ENCODE measurements at regions not wholly inside any gene's neighbourhood (a gene's known extent, or its start where the extent isn't known, plus 50 kb on each side); places are given as distances from the start of the nearest gene placed in this dataset.

- DNase-seq (ENCODE audit: missing footprints) (no peak), ATAC-seq (no peak)
- intact Hi-C loops (cut with DNase I): no loop called here
Observed at GRCh38 chr5:117497601-117498000, 923.0 kb upstream of the SEMA6A start.

- intact Hi-C loops (cut with DNase I): no loop called here
- no peak for ATAC-seq
- no peak for DNase-seq (ENCODE audit: missing footprints)
Observed at GRCh38 chr5:117496801-117497200, 922.2 kb upstream of the SEMA6A start.

GRCh38 chr5:117494188-117494587 lies 919.6 kb upstream of the SEMA6A start:
- no peak for ATAC-seq
- DNase-seq (ENCODE audit: missing footprints): no peak
- intact Hi-C loops (cut with DNase I): no loop called here

GRCh38 chr5:117488976-117489500 lies 914.4 kb upstream of the SEMA6A start:
- ATAC-seq: no peak
- no peak for DNase-seq (ENCODE audit: missing footprints)
- intact Hi-C loops (cut with DNase I): no loop called here

GRCh38 chr5:117487556-117487955 lies 912.9 kb upstream of the SEMA6A start:
- intact Hi-C loops (cut with DNase I): no loop called here
- ATAC-seq: no peak
- DNase-seq (ENCODE audit: missing footprints): no peak

GRCh38 chr5:117486879-117487391 lies 912.3 kb upstream of the SEMA6A start:
- no peak for ATAC-seq
- intact Hi-C loops (cut with DNase I): no loop called here
- no peak for DNase-seq (ENCODE audit: missing footprints)

GRCh38 chr5:117486261-117486660 lies 911.6 kb upstream of the SEMA6A start:
- intact Hi-C loops (cut with DNase I): no loop called here
- ATAC-seq (no peak), DNase-seq (ENCODE audit: missing footprints) (no peak)

- DNase-seq (ENCODE audit: missing footprints) (no peak), ATAC-seq (no peak)
- intact Hi-C loops (cut with DNase I): no loop called here
Observed at GRCh38 chr5:117475919-117476318, 901.3 kb upstream of the SEMA6A start.

- intact Hi-C loops (cut with DNase I): no loop called here
- ATAC-seq: no peak
- no peak for DNase-seq (ENCODE audit: missing footprints)
Observed at GRCh38 chr5:117473165-117473564, 898.5 kb upstream of the SEMA6A start.

- DNase-seq (ENCODE audit: missing footprints) (no peak), ATAC-seq (no peak)
- intact Hi-C loops (cut with DNase I): no loop called here
Observed at GRCh38 chr5:117463881-117464570, 889.4 kb upstream of the SEMA6A start.

GRCh38 chr5:117461966-117462365 lies 887.3 kb upstream of the SEMA6A start:
- intact Hi-C loops (cut with DNase I): no loop called here
- ATAC-seq (no peak), DNase-seq (ENCODE audit: missing footprints) (no peak)

GRCh38 chr5:117461403-117461802 lies 886.8 kb upstream of the SEMA6A start:
- ATAC-seq: no peak
- intact Hi-C loops (cut with DNase I): no loop called here
- no peak for DNase-seq (ENCODE audit: missing footprints)

GRCh38 chr5:117457656-117458055 lies 883.0 kb upstream of the SEMA6A start:
- intact Hi-C loops (cut with DNase I): loop anchor here (5.0 kb wide), 1 partner anchor 1335 kb away; no protein-coding TSS in a partner anchor
- DNase-seq (ENCODE audit: missing footprints) (no peak), ATAC-seq (no peak)

GRCh38 chr5:117456866-117457470 lies 882.3 kb upstream of the SEMA6A start:
- DNase-seq (ENCODE audit: missing footprints) (no peak), ATAC-seq (no peak)
- intact Hi-C loops (cut with DNase I): loop anchor here (5.0 kb wide), 1 partner anchor 1335 kb away; no protein-coding TSS in a partner anchor

- intact Hi-C loops (cut with DNase I): loop anchor here (5.0 kb wide), 1 partner anchor 1337 kb away; no protein-coding TSS in a partner anchor
- ATAC-seq: no peak
- no peak for DNase-seq (ENCODE audit: missing footprints)
Observed at GRCh38 chr5:117455236-117456233, 880.9 kb upstream of the SEMA6A start.

GRCh38 chr5:117454716-117455212 lies 880.1 kb upstream of the SEMA6A start:
- ATAC-seq (peak; percentile 48), DNase-seq (ENCODE audit: missing footprints) (no peak)
- intact Hi-C loops (cut with DNase I): loop anchor here (5.0 kb wide), 1 partner anchor 1338 kb away; no protein-coding TSS in a partner anchor

- intact Hi-C loops (cut with DNase I): no loop called here
- DNase-seq (ENCODE audit: missing footprints) (no peak), ATAC-seq (no peak)
Observed at GRCh38 chr5:117436846-117437245, 862.2 kb upstream of the SEMA6A start.

- ATAC-seq (no peak), DNase-seq (ENCODE audit: missing footprints) (no peak)
- intact Hi-C loops (cut with DNase I): no loop called here
Observed at GRCh38 chr5:117435203-117435602, 860.6 kb upstream of the SEMA6A start.

- DNase-seq (ENCODE audit: missing footprints) (no peak), ATAC-seq (no peak)
- intact Hi-C loops (cut with DNase I): no loop called here
Observed at GRCh38 chr5:117434254-117434653, 859.6 kb upstream of the SEMA6A start.
